GM12865 (cell line): ENCODE measurements at regions not wholly inside any gene's neighbourhood (a gene's known extent, or its start where the extent isn't known, plus 50 kb on each side); places are given as distances from the start of the nearest gene placed in this dataset.

Experiments
- DNase-seq: peaks from one replicate; pipeline ENCODE4 v3.0.0; 2010; ENCODE audit warnings: low read depth
- H3K4me3 ChIP-seq: 2 replicates; pipeline ENCODE4 v1.5.1; 2011; ENCODE audit warnings: mild to moderate bottlenecking, low read depth, low read length, control low read depth
- CTCF ChIP-seq: IDR thresholded peaks from 2 replicates; pipeline ENCODE4 v1.5.1; 2011; ENCODE audit warnings: low read length, control low read depth, low read depth, inconsistent platforms; ENCODE audit not compliant: insufficient read depth; ENCODE audit errors: missing control alignments

GRCh38 chr4:24006269-24006668 is 116.4 kb upstream of the PPARGC1A start:
- no peak for DNase-seq
- H3K4me3 ChIP-seq: no peak overlapping the region
- no peak for TF ChIP-seq CTCF

GRCh38 chr4:24003926-24004325 is 114.1 kb upstream of the PPARGC1A start:
- no peak for DNase-seq
- no peak for TF ChIP-seq CTCF
- no peak overlapping the region for H3K4me3 ChIP-seq

GRCh38 chr4:24003496-24003895 is 113.6 kb upstream of the PPARGC1A start:
- H3K4me3 ChIP-seq: no peak overlapping the region
- TF ChIP-seq CTCF: no peak
- DNase-seq: no peak

- no peak for DNase-seq
- H3K4me3 ChIP-seq: no peak overlapping the region
Observed at GRCh38 chr4:24002330-24002966, 112.6 kb upstream of the PPARGC1A start.

GRCh38 chr4:24001486-24002329 is 111.9 kb upstream of the PPARGC1A start:
- H3K4me3 ChIP-seq: no peak overlapping the region
- no peak for DNase-seq
- no peak for TF ChIP-seq CTCF

More at GRCh38 chr4:24002330-24002966, 112.6 kb upstream of the PPARGC1A start:
- no peak for TF ChIP-seq CTCF

GRCh38 chr4:24000470-24000831 is 110.6 kb upstream of the PPARGC1A start:
- H3K4me3 ChIP-seq: no peak overlapping the region
- TF ChIP-seq CTCF: no peak
- DNase-seq: no peak
